ENCODE measurements at regions not wholly inside any gene's neighbourhood (a gene's known extent, or its start where the extent isn't known, plus 50 kb on each side); places are given as distances from the start of the nearest gene placed in this dataset.

DNA sequence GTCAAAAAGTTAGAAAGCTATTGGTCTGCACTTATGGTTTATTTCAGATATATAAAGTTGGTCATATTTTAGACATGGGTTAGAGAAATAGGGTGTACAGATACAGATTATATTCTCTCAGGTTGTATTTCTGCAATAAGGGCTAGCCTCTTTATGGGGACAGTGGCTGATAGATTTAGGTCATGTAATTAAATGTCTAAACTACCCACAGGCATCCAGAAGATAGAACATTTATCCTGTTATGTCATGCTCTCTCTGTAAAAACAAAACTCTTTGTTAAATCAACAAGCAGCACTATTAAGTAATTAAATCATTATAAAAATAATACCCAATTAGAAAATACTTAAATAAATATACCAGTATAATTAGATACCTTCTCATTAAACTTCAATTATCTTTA lies 612.6 kb upstream of the CITED2 start:
- H3K4me3 ChIP-seq = no peak overlapping the region
- H3K4me1 ChIP-seq = peaks cover 10 to 44% (median 13%) of the 10 kb centered on the region in 3 donors
- no peaks in the 10 kb centered on the region for H3K36me3 ChIP-seq
- no peaks in the 10 kb centered on the region for H3K9me3 ChIP-seq
- H3K27ac ChIP-seq = no peak overlapping the region
- no peaks in the 10 kb centered on the region for H3K27me3 ChIP-seq
- TF ChIP-seq EP300 (IDR thresholded peaks at IDR 0.05) (no peak), POLR2AphosphoS5 (IDR thresholded peaks at IDR 0.05) (no peak), POLR2A (IDR thresholded peaks at IDR 0.05) (no peak)
- TF ChIP-seq, protein P1, sequence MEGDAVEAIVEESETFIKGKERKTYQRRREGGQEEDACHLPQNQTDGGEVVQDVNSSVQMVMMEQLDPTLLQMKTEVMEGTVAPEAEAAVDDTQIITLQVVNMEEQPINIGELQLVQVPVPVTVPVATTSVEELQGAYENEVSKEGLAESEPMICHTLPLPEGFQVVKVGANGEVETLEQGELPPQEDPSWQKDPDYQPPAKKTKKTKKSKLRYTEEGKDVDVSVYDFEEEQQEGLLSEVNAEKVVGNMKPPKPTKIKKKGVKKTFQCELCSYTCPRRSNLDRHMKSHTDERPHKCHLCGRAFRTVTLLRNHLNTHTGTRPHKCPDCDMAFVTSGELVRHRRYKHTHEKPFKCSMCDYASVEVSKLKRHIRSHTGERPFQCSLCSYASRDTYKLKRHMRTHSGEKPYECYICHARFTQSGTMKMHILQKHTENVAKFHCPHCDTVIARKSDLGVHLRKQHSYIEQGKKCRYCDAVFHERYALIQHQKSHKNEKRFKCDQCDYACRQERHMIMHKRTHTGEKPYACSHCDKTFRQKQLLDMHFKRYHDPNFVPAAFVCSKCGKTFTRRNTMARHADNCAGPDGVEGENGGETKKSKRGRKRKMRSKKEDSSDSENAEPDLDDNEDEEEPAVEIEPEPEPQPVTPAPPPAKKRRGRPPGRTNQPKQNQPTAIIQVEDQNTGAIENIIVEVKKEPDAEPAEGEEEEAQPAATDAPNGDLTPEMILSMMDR (IDR thresholded peaks at IDR 0.05) = no peak
- ATAC-seq = no peak

DNA sequence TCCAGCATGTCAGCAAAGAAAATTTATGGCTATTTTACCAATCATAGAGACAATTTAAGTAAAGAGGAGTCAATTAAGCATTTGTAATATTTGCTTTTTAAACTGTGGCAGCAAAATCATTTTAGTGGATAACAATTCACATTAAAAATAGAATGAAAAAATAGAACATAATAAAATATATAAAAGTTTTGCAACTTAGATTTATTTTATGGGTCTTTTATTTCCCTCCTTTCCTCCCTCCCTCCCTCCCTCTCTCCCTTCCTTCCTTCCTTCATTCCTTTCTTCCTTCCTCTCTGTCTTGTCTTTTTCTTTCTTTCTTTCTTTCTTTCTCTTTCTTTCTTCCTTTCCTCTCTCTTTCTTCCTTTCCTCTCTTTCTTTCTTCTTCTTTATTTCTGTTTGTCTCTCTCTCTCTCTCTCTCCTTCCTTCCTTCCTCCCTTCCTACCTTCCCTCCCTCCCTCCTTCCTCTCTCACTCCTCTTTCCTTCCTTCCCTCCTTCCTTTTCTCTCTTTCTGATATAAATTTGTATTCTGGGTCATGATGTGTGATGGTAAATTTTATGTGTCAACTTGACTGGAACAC lies 610.9 kb upstream of the CITED2 start:
- Histone ChIP-seq H3K4me1 (peaks cover 13 to 51% (median 15%) of the 10 kb centered on the region in 3 donors), H3K27ac (peak overlapping the region in 3 of 4 donors; percentile 77 to 87 (median 78)), H3K36me3 (no peaks in the 10 kb centered on the region), H3K27me3 (no peaks in the 10 kb centered on the region), H3K4me3 (no peak overlapping the region), H3K9me3 (no peaks in the 10 kb centered on the region)
- no peak for ATAC-seq
- TF ChIP-seq, protein P1 (IDR thresholded peaks at IDR 0.05) = no peak

DNA sequence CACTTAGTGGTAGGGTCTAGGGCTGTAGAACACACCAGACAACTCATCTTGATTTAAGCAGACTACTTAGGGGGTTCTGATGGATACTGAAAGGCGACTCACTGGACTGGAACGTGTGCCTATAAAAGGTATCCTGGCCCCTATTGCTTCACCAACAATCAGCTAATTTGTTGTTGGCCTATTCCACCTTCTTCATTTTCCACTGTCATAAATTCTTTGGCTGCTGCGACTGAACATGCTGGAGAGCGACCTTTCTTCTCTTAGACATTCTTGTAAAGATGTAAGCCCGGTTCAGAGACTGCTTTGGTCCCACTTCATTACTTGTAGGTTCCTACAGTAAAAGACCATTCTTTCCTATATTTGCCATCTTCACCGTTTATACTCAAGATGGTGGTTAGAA lies 609.9 kb upstream of the CITED2 start:
- H3K27ac ChIP-seq = peak overlapping the region; percentile 77 to 87 (median 78)
- 87 to 92% methylated on average over 6 of the region's 6 CpGs for WGBS, 2 donors (ENCODE audit: low coverage in 1 of 2)

DNA sequence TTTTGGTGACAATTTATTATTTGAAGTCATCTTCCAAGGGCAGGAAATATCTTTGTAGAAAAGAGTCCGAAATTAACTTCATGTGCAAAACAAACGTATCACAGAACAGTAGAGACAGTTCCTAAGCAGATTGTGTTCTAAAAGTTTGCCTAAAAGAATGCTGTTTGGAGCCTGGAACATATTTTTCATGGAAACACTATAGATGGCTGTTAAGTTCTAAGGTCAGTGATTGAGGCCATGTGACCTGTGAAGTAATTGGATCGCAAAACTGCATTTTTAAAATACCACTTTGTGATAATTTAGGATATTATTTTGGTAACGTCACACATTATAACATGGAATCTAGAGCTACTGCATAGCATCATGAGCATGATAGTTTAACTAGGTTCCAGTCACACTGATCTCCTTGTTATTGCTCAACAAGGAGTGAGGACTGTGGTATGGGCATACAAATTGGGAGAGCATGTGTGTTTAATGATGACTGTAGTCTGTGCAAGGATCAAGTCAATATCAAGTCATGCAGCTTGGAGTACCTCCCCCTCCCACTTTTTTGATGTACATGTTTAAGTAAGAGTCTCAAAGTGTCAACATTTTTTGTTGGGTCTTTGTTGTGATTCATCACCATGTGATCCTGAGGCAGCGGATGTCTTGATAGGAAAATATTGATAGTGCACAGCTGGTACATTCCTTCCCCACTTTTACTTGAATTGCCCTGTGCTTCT lies 609.3 kb upstream of the CITED2 start:
- 29 to 31% methylated on average over 5 of the region's 5 CpGs for WGBS, 2 donors (ENCODE audit: low coverage in 1 of 2)
- no peaks in the 10 kb centered on the region for H3K36me3 ChIP-seq
- no peak overlapping the region for H3K4me3 ChIP-seq
- H3K9me3 ChIP-seq = no peaks in the 10 kb centered on the region
- no peaks in the 10 kb centered on the region for H3K27me3 ChIP-seq
- peak overlapping the region; percentile 77 to 87 (median 78) for H3K27ac ChIP-seq
- ATAC-seq = peak; percentile 84
- H3K4me1 ChIP-seq = peaks cover 13 to 55% (median 15%) of the 10 kb centered on the region in 3 donors
- TF ChIP-seq POLR2AphosphoS5 (IDR thresholded peaks at IDR 0.05) = peak; percentile 66
- TF ChIP-seq POLR2A (IDR thresholded peaks at IDR 0.05) = no peak

More for the DNA sequence above, 609.9 kb upstream of the CITED2 start:
- Histone ChIP-seq H3K36me3 (no peaks in the 10 kb centered on the region), H3K4me3 (no peak overlapping the region), H3K4me1 (peaks cover 13 to 51% (median 15%) of the 10 kb centered on the region in 3 donors), H3K27me3 (no peaks in the 10 kb centered on the region), H3K9me3 (no peaks in the 10 kb centered on the region)
- ATAC-seq = no peak
- TF ChIP-seq, protein P1 (IDR thresholded peaks at IDR 0.05) = no peak
- TF ChIP-seq EP300 (IDR thresholded peaks at IDR 0.05) (no peak), POLR2AphosphoS5 (IDR thresholded peaks at IDR 0.05) (no peak), POLR2A (IDR thresholded peaks at IDR 0.05) (no peak)

DNA sequence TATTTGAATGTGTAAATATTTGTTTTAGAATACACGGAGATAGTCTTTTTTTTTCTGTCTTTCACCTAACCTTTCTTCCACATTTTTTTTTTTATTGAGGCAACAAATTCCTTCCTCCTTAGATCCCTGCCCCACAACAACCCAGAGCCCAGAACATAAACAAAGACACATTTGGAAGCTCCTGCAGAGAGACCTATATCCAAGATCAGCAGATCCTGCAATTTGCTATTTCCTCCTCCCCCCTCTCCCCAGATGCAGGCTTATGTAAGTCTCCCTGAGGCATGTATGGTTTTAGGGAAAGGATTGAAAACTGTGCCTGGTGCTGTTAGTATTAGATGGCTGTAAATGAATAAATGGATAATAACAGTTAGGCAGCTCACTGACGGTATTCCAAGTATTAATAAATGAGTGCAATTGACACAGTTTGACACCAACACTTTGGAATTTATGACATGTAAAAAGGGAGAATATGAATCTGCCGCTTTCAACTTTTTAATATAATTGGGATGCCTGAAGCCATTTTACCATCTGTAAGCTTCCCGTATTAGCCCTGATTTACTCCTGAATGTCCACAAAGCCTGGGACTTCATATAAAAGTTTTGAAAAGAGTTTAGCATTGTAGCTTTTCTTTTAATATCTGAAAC lies 608.3 kb upstream of the CITED2 start:
- Histone ChIP-seq H3K36me3 (no peaks in the 10 kb centered on the region), H3K9me3 (no peaks in the 10 kb centered on the region), H3K27me3 (no peaks in the 10 kb centered on the region), H3K4me3 (no peak overlapping the region), H3K27ac (peak overlapping the region; percentile 77 to 87 (median 78)), H3K4me1 (peaks cover 13 to 60% (median 15%) of the 10 kb centered on the region in 3 donors)
- ATAC-seq = no peak
- no peak for TF ChIP-seq POLR2AphosphoS5 (IDR thresholded peaks at IDR 0.05)
- TF ChIP-seq, protein P1 (IDR thresholded peaks at IDR 0.05) = no peak
- 21 to 30% methylated on average over 3 to 4 of the region's 4 CpGs for WGBS, 2 donors (ENCODE audit: low coverage in 1 of 2)
